ENCODE measurements at regions not wholly inside any gene's neighbourhood (a gene's known extent, or its start where the extent isn't known, plus 50 kb on each side); places are given as distances from the start of the nearest gene placed in this dataset.

GRCh38 chr15:47371939-47372338, 345.4 kb upstream of the SEMA6D start:
- H3K27me3 ChIP-seq (ENCODE audit: low read depth): no peaks in the 10 kb centered on the region
- DNase-seq (no peak), ATAC-seq (no peak)
- intact Hi-C loops (cut with DNase I): no loop called here
- TF ChIP-seq, protein P1, sequence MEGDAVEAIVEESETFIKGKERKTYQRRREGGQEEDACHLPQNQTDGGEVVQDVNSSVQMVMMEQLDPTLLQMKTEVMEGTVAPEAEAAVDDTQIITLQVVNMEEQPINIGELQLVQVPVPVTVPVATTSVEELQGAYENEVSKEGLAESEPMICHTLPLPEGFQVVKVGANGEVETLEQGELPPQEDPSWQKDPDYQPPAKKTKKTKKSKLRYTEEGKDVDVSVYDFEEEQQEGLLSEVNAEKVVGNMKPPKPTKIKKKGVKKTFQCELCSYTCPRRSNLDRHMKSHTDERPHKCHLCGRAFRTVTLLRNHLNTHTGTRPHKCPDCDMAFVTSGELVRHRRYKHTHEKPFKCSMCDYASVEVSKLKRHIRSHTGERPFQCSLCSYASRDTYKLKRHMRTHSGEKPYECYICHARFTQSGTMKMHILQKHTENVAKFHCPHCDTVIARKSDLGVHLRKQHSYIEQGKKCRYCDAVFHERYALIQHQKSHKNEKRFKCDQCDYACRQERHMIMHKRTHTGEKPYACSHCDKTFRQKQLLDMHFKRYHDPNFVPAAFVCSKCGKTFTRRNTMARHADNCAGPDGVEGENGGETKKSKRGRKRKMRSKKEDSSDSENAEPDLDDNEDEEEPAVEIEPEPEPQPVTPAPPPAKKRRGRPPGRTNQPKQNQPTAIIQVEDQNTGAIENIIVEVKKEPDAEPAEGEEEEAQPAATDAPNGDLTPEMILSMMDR (IDR thresholded peaks at IDR 0.05): no peak
- no peak overlapping the region for H3K27ac ChIP-seq
- no peaks in the 10 kb centered on the region for H3K9me3 ChIP-seq
- H3K4me3 ChIP-seq: no peak overlapping the region
- no peaks in the 10 kb centered on the region for H3K36me3 ChIP-seq
- no peaks in the 10 kb centered on the region for H3K4me1 ChIP-seq

- Histone ChIP-seq H3K9me3 (no peaks in the 10 kb centered on the region), H3K27ac (no peak overlapping the region), H3K36me3 (no peaks in the 10 kb centered on the region), H3K4me3 (no peak overlapping the region), H3K27me3 (ENCODE audit: low read depth) (no peaks in the 10 kb centered on the region), H3K4me1 (no peaks in the 10 kb centered on the region)
- intact Hi-C loops (cut with DNase I): no loop called here
- TF ChIP-seq, protein P1 (IDR thresholded peaks at IDR 0.05): no peak
- no peak for DNase-seq
- no peak for ATAC-seq
Measured at GRCh38 chr15:47374222-47374621, 343.1 kb upstream of the SEMA6D start.

DNA sequence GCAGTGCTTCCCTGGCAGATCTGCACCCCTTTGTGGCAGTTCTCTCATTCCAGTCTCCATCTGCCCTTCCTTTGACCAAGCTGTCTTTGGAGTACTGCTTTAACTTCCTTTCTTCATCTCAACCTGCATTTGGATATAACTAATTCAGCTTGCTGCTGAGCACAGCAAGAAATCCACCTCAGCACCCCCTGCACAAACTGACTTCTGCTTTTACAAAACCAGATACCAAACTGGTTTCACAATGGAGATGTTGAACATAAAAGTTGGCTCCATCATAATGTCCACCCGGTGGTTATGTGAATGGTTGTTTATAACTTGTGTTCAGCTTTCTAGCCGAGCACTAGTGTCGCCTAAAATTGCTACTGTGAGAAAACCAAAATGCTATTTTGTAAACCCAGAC, 341.1 kb upstream of the SEMA6D start:
- no peaks in the 10 kb centered on the region for H3K9me3 ChIP-seq
- DNase-seq: no peak
- intact Hi-C loops (cut with DNase I): no loop called here
- ATAC-seq: no peak
- no peak overlapping the region for H3K4me3 ChIP-seq
- H3K27ac ChIP-seq: no peak overlapping the region
- TF ChIP-seq, protein P1 (IDR thresholded peaks at IDR 0.05): no peak
- H3K36me3 ChIP-seq: no peaks in the 10 kb centered on the region
- H3K4me1 ChIP-seq: no peaks in the 10 kb centered on the region
- H3K27me3 ChIP-seq (ENCODE audit: low read depth): no peaks in the 10 kb centered on the region

DNA sequence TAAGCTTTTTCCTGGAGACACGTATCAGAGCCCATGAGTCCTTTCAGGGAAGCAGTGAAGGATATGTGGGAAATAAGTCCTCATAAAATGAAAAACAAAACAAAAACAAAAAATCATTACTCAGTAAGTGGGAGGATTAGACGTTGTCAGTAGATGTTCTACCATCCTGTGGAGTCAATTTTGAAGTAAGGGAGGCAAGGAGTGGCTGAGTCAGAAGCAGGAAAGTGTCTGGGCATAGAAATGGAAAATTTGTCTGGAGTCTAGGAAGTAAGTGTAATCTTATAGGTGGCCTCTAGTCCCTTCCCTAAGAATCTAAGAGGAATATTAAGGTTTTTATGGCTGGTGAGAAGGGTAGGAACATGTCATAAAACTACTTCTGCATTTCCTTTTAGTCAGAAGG, 339.8 kb upstream of the SEMA6D start:
- Histone ChIP-seq H3K27ac (no peak overlapping the region), H3K9me3 (no peaks in the 10 kb centered on the region), H3K4me3 (no peak overlapping the region), H3K36me3 (no peaks in the 10 kb centered on the region), H3K4me1 (no peaks in the 10 kb centered on the region), H3K27me3 (ENCODE audit: low read depth) (no peaks in the 10 kb centered on the region)
- TF ChIP-seq, protein P1 (IDR thresholded peaks at IDR 0.05): no peak
- no peak for DNase-seq
- intact Hi-C loops (cut with DNase I): no loop called here
- no peak for ATAC-seq

DNA sequence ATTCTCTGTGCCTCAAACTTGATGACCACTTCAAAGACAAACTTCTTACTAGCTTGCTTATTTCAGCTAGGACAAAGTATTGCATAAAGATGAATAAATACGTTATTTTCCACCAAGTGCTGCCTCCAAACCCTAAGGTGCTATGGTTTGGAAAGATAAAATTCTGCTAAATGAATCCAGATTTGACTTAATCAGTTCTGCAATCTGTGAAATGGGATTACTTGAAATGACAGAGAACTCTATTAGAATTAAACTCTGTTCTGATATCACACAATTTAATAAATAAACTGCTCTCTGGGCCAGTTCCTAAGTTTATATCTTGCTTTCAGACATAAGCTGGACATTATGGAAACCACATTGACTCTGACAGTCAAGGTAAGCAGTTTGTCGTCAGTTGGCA, 338.8 kb upstream of the SEMA6D start:
- intact Hi-C loops (cut with DNase I): no loop called here
- Histone ChIP-seq H3K4me3 (no peak overlapping the region), H3K36me3 (no peaks in the 10 kb centered on the region), H3K27me3 (ENCODE audit: low read depth) (no peaks in the 10 kb centered on the region), H3K27ac (no peak overlapping the region), H3K9me3 (no peaks in the 10 kb centered on the region), H3K4me1 (no peaks in the 10 kb centered on the region)
- ATAC-seq (no peak), DNase-seq (no peak)
- TF ChIP-seq, protein P1 (IDR thresholded peaks at IDR 0.05): no peak

GRCh38 chr15:47383102-47383501, 334.2 kb upstream of the SEMA6D start:
- Histone ChIP-seq H3K27ac (no peak overlapping the region), H3K4me3 (no peak overlapping the region), H3K27me3 (ENCODE audit: low read depth) (no peaks in the 10 kb centered on the region), H3K36me3 (no peaks in the 10 kb centered on the region), H3K9me3 (no peaks in the 10 kb centered on the region), H3K4me1 (no peaks in the 10 kb centered on the region)
- intact Hi-C loops (cut with DNase I): no loop called here
- DNase-seq (no peak), ATAC-seq (no peak)
- TF ChIP-seq, protein P1 (IDR thresholded peaks at IDR 0.05): no peak

Data from lower lobe of right lung (tissue), 2 donors.